Mesothelial cell of epicardium (in vitro differentiated cells): ENCODE measurements at regions not wholly inside any gene's neighbourhood (a gene's known extent, or its start where the extent isn't known, plus 50 kb on each side); places are given as distances from the start of the nearest gene placed in this dataset.

Source experiments
- DNase-seq, 2 experiments: peaks; one replicate each; pipeline ENCODE4 v3.0.0; 2021; ENCODE audit warnings: low spot score in 2 of 2; ENCODE audit not compliant: unreplicated experiment in 2 of 2
- H3K27ac Mint-ChIP-seq: 2 replicates; pipeline ENCODE4 v1.8.0; 2021; ENCODE audit warnings: mixed read lengths
- H3K27me3 Mint-ChIP-seq: 2 replicates; pipeline ENCODE4 v1.8.0; 2021; ENCODE audit warnings: low read depth, mixed read lengths
- H3K36me3 Mint-ChIP-seq: 2 replicates; pipeline ENCODE4 v1.8.0; 2021; ENCODE audit warnings: mixed read lengths
- H3K4me1 Mint-ChIP-seq: 2 replicates; pipeline ENCODE4 v1.8.0; 2021; ENCODE audit warnings: mixed read lengths
- H3K4me3 Mint-ChIP-seq: 2 replicates; pipeline ENCODE4 v1.8.0; 2021; ENCODE audit warnings: mild to moderate bottlenecking, moderate library complexity, mixed read lengths
- H3K9me3 Mint-ChIP-seq: 2 replicates; pipeline ENCODE4 v1.8.0; 2021; ENCODE audit warnings: mixed read lengths
- CTCF ChIP-seq: fragments of 200-600 bp; sonication (generic); IDR thresholded peaks from one replicate; pipeline ENCODE4 v1.5.0; 2021; ENCODE audit warnings: antibody characterized with exemption; ENCODE audit not compliant: unreplicated experiment

GRCh38 chr11:119551420-119552105, 128.6 kb upstream of the THY1 start:
- TF ChIP-seq CTCF: no peak
- H3K4me3 Mint-ChIP-seq: no peak overlapping the region
- H3K4me1 Mint-ChIP-seq: peaks cover 6% of the 10 kb centered on the region
- H3K27ac Mint-ChIP-seq: no peak overlapping the region
- peaks cover 15% of the 10 kb centered on the region for H3K9me3 Mint-ChIP-seq
- DNase-seq: no peak
- no peaks in the 10 kb centered on the region for H3K27me3 Mint-ChIP-seq
- no peaks in the 10 kb centered on the region for H3K36me3 Mint-ChIP-seq

- no peak for DNase-seq
- H3K27ac Mint-ChIP-seq: no peak overlapping the region
- no peak overlapping the region for H3K4me3 Mint-ChIP-seq
- H3K36me3 Mint-ChIP-seq: no peaks in the 10 kb centered on the region
- peaks cover 8% of the 10 kb centered on the region for H3K9me3 Mint-ChIP-seq
- TF ChIP-seq CTCF: no peak
- H3K27me3 Mint-ChIP-seq: no peaks in the 10 kb centered on the region
- peaks cover 6% of the 10 kb centered on the region for H3K4me1 Mint-ChIP-seq
Observed at GRCh38 chr11:119550053-119550752, 127.2 kb upstream of the THY1 start.

- TF ChIP-seq CTCF: no peak
- no peak overlapping the region for H3K27ac Mint-ChIP-seq
- H3K9me3 Mint-ChIP-seq: peaks cover 5% of the 10 kb centered on the region
- peaks cover 6% of the 10 kb centered on the region for H3K4me1 Mint-ChIP-seq
- H3K36me3 Mint-ChIP-seq: no peaks in the 10 kb centered on the region
- peak in 1 of 2 experiments; percentile 17 for DNase-seq
- H3K4me3 Mint-ChIP-seq: no peak overlapping the region
- no peaks in the 10 kb centered on the region for H3K27me3 Mint-ChIP-seq
Observed at GRCh38 chr11:119547511-119547910, 124.5 kb upstream of the THY1 start.

- Mint-ChIP-seq H3K27me3 (peaks cover 3% of the 10 kb centered on the region), H3K4me3 (no peak overlapping the region), H3K4me1 (peaks cover 6% of the 10 kb centered on the region), H3K36me3 (no peaks in the 10 kb centered on the region), H3K9me3 (peaks cover 5% of the 10 kb centered on the region), H3K27ac (no peak overlapping the region)
- peak in 1 of 2 experiments; percentile 32 for DNase-seq
- TF ChIP-seq CTCF: no peak
Observed at GRCh38 chr11:119545978-119546915, 123.3 kb upstream of the THY1 start.

- no peak overlapping the region for H3K4me3 Mint-ChIP-seq
- H3K27me3 Mint-ChIP-seq: peaks cover 3% of the 10 kb centered on the region
- no peaks in the 10 kb centered on the region for H3K36me3 Mint-ChIP-seq
- DNase-seq: peak in 1 of 2 experiments; percentile 16
- no peak overlapping the region for H3K27ac Mint-ChIP-seq
- TF ChIP-seq CTCF: no peak
- no peaks in the 10 kb centered on the region for H3K4me1 Mint-ChIP-seq
- no peaks in the 10 kb centered on the region for H3K9me3 Mint-ChIP-seq
Observed at GRCh38 chr11:119540370-119541125, 117.6 kb upstream of the THY1 start.
